Stimulated activated CD8-positive, alpha-beta memory T cell treated with anti-CD3 and anti-CD28 coated beads, Interleukin-2, amount 100 ng/mL, for 1 hour (primary cell): ENCODE measurements at regions not wholly inside any gene's neighbourhood (a gene's known extent, or its start where the extent isn't known, plus 50 kb on each side); places are given as distances from the start of the nearest gene placed in this dataset.
A peak's percentile ranks its signal among the peaks of the same experiment; 100 is the strongest.

Source experiments
- DNase-seq, 2 donors: peaks; one replicate each; pipeline ENCODE4 v3.0.0-alpha.2; 2020; ENCODE audit warnings: low read depth in 2 of 2

- no peak for DNase-seq
Observed at GRCh38 chr14:21993070-21993469, 319.5 kb upstream of the OR4E1 start.

GRCh38 chr14:21991130-21991529 lies 317.5 kb upstream of the OR4E1 start:
- no peak for DNase-seq

- DNase-seq = no peak
Observed at GRCh38 chr14:21990116-21990515, 316.5 kb upstream of the OR4E1 start.

- DNase-seq = no peak
Observed at GRCh38 chr14:21989090-21989489, 315.5 kb upstream of the OR4E1 start.

- no peak for DNase-seq
Observed at GRCh38 chr14:21988413-21988812, 314.8 kb upstream of the OR4E1 start.

GRCh38 chr14:21987937-21988336 lies 314.3 kb upstream of the OR4E1 start:
- no peak for DNase-seq

GRCh38 chr14:21985081-21985480 lies 311.5 kb upstream of the OR4E1 start:
- no peak for DNase-seq

- DNase-seq = no peak
Observed at GRCh38 chr14:21978999-21979314, 305.3 kb upstream of the OR4E1 start.

GRCh38 chr14:21978184-21978998 lies 304.8 kb upstream of the OR4E1 start:
- peak; percentile 9 to 37 for DNase-seq

GRCh38 chr14:21974741-21975140 lies 301.1 kb upstream of the OR4E1 start:
- no peak for DNase-seq

- DNase-seq = no peak
Observed at GRCh38 chr14:21965042-21965441, 291.4 kb upstream of the OR4E1 start.

GRCh38 chr14:21964180-21964579 lies 290.6 kb upstream of the OR4E1 start:
- no peak for DNase-seq

- no peak for DNase-seq
Observed at GRCh38 chr14:21960636-21961035, 287.0 kb upstream of the OR4E1 start.

GRCh38 chr14:21941885-21942284 lies 268.3 kb upstream of the OR4E1 start:
- DNase-seq = no peak

GRCh38 chr14:21940887-21941856 lies 267.6 kb upstream of the OR4E1 start:
- no peak for DNase-seq

GRCh38 chr14:21939836-21940235 lies 266.2 kb upstream of the OR4E1 start:
- no peak for DNase-seq

- no peak for DNase-seq
Observed at GRCh38 chr14:21937996-21938395, 264.4 kb upstream of the OR4E1 start.

GRCh38 chr14:21933681-21934080 lies 260.1 kb upstream of the OR4E1 start:
- DNase-seq = no peak

- DNase-seq = peak; percentile 34
Observed at GRCh38 chr14:21924479-21924878, 250.9 kb upstream of the OR4E1 start.

- DNase-seq = peak; percentile 4 to 24
Observed at GRCh38 chr14:21923820-21924219, 250.2 kb upstream of the OR4E1 start.

GRCh38 chr14:21921453-21921852 lies 247.8 kb upstream of the OR4E1 start:
- DNase-seq = no peak

GRCh38 chr14:21917699-21918436 lies 244.2 kb upstream of the OR4E1 start:
- peak; percentile 14 to 28 for DNase-seq
